ENCODE measurements at regions not wholly inside any gene's neighbourhood (a gene's known extent, or its start where the extent isn't known, plus 50 kb on each side); places are given as distances from the start of the nearest gene placed in this dataset.

DNA sequence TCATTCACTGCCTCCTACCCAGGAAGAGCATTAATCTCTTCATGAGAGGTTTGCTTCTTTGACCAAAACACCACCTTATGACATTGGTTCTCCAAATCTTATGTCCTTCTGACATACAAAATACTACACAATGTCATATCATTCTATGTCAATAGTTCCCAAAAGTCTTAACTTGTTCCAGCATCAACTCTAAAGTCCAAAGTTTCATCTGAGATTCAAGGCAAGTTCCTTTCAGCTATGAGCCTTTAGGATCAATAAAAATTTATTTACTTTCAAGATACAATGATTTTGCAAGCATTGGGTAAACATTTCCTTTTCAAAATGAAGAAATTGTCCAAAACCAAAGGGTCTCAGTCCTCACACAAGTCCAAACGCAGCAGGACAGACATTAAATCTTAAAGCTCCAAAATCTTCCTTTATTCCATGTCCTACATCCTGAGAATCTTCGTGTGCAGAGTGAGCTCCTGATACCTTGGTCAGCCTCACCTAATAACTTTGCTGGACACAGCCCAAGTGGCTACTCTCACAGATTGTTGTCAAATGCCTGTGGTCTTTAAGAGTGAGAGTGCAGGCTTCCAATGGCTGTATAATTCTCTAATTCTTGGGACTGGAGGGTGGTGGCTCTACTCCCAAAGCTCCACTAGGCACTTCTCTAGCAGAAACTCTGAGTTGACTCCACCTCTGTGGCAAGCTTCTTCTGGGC, 1668.2 kb downstream of the HACE1 start:
- Mint-ChIP-seq H3K27ac (no peak overlapping the region), H3K4me3 (no peak overlapping the region), H3K4me1 (no peaks in the 10 kb centered on the region), H3K27me3 (ENCODE audit: low read depth) (no peaks in the 10 kb centered on the region), H3K36me3 (no peaks in the 10 kb centered on the region), H3K9me3 (0 out of 2 replicates have a peak, but pooled peaks cover 3% of the 10 kb centered on the region)
- ChIA-PET POLR2A (no interaction called here), CTCF (no interaction called here)
- DNase-seq (ENCODE audit: low spot score): no peak
- no peak for ATAC-seq
- TF ChIP-seq TEAD4 (CRISPR knock-in tag; IDR thresholded peaks at IDR 0.05) (no peak), CTCF (IDR thresholded peaks at IDR 0.05) (no peak), FOXK1 (CRISPR knock-in tag; IDR thresholded peaks at IDR 0.05) (no peak), AFF4 (CRISPR knock-in tag; IDR thresholded peaks at IDR 0.05; ENCODE audit: borderline replicate concordance) (no peak), ZBTB43 (CRISPR knock-in tag; IDR thresholded peaks at IDR 0.05) (no peak), IRF2 (CRISPR knock-in tag; IDR thresholded peaks at IDR 0.05; ENCODE audit: borderline replicate concordance, low read depth) (no peak), NFE2L1 (CRISPR knock-in tag; IDR thresholded peaks at IDR 0.05) (no peak), RELA (CRISPR knock-in tag; IDR thresholded peaks at IDR 0.05; ENCODE audit: borderline replicate concordance) (no peak), HMGA2 (CRISPR knock-in tag; IDR thresholded peaks at IDR 0.05) (no peak), MYBL2 (CRISPR knock-in tag; IDR thresholded peaks at IDR 0.05) (no peak), ZNF138 (CRISPR knock-in tag; conservative IDR thresholded peaks at IDR 0.05) (no peak), OVOL2 (CRISPR knock-in tag; IDR thresholded peaks at IDR 0.05; ENCODE audit: borderline replicate concordance) (no peak), SMAD4 (CRISPR knock-in tag; IDR thresholded peaks at IDR 0.05) (no peak), ZNF532 (CRISPR knock-in tag; IDR thresholded peaks at IDR 0.05; ENCODE audit: borderline replicate concordance) (no peak)
- TF ChIP-seq, protein P1, sequence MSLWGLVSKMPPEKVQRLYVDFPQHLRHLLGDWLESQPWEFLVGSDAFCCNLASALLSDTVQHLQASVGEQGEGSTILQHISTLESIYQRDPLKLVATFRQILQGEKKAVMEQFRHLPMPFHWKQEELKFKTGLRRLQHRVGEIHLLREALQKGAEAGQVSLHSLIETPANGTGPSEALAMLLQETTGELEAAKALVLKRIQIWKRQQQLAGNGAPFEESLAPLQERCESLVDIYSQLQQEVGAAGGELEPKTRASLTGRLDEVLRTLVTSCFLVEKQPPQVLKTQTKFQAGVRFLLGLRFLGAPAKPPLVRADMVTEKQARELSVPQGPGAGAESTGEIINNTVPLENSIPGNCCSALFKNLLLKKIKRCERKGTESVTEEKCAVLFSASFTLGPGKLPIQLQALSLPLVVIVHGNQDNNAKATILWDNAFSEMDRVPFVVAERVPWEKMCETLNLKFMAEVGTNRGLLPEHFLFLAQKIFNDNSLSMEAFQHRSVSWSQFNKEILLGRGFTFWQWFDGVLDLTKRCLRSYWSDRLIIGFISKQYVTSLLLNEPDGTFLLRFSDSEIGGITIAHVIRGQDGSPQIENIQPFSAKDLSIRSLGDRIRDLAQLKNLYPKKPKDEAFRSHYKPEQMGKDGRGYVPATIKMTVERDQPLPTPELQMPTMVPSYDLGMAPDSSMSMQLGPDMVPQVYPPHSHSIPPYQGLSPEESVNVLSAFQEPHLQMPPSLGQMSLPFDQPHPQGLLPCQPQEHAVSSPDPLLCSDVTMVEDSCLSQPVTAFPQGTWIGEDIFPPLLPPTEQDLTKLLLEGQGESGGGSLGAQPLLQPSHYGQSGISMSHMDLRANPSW (CRISPR knock-in tag; conservative IDR thresholded peaks at IDR 0.05; ENCODE audit: low read depth): no peak
- TF ChIP-seq, protein P2, sequence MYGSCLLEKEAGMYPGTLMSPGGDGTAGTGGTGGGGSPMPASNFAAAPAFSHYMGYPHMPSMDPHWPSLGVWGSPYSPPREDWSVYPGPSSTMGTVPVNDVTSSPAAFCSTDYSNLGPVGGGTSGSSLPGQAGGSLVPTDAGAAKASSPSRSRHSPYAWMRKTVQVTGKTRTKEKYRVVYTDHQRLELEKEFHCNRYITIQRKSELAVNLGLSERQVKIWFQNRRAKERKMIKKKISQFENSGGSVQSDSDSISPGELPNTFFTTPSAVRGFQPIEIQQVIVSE (CRISPR knock-in tag; IDR thresholded peaks at IDR 0.05; ENCODE audit: borderline replicate concordance): no peak
- TF ChIP-seq, protein P3, sequence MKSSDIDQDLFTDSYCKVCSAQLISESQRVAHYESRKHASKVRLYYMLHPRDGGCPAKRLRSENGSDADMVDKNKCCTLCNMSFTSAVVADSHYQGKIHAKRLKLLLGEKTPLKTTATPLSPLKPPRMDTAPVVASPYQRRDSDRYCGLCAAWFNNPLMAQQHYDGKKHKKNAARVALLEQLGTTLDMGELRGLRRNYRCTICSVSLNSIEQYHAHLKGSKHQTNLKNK (CRISPR knock-in tag; IDR thresholded peaks at IDR 0.05): no peak
- TF ChIP-seq, protein P4, sequence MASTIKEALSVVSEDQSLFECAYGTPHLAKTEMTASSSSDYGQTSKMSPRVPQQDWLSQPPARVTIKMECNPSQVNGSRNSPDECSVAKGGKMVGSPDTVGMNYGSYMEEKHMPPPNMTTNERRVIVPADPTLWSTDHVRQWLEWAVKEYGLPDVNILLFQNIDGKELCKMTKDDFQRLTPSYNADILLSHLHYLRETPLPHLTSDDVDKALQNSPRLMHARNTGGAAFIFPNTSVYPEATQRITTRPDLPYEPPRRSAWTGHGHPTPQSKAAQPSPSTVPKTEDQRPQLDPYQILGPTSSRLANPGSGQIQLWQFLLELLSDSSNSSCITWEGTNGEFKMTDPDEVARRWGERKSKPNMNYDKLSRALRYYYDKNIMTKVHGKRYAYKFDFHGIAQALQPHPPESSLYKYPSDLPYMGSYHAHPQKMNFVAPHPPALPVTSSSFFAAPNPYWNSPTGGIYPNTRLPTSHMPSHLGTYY (CRISPR knock-in tag; IDR thresholded peaks at IDR 0.05): no peak

Measured in WTC11 (cell line).